ENCODE measurements at regions not wholly inside any gene's neighbourhood (a gene's known extent, or its start where the extent isn't known, plus 50 kb on each side); places are given as distances from the start of the nearest gene placed in this dataset.
"Not testable (repeated sequence)": the region's sequence is repeated elsewhere in the genome, so short reads cannot be mapped to it uniquely, and the experiment has no call there.

- DNase-seq (ENCODE audit: low read depth in 4 of 4, low spot score in 3 of 4), result peak in 2 of 4 donors; percentile 10
These were observed 858.5 kb upstream of the PIK3C3 start for GRCh38 chr18:41096504-41096903.

- no peak for DNase-seq (ENCODE audit: low read depth in 4 of 4, low spot score in 3 of 4)
These were observed 878.0 kb upstream of the PIK3C3 start for GRCh38 chr18:41077076-41077475.

- DNase-seq (ENCODE audit: low read depth in 4 of 4, low spot score in 3 of 4), result no peak
These were observed 879.8 kb upstream of the PIK3C3 start for GRCh38 chr18:41075212-41075611.

- DNase-seq (ENCODE audit: low read depth in 4 of 4, low spot score in 3 of 4), result no peak
These were observed 881.6 kb upstream of the PIK3C3 start for GRCh38 chr18:41073372-41073954.

- DNase-seq (ENCODE audit: low read depth in 4 of 4, low spot score in 3 of 4), result no peak
These were observed 882.1 kb upstream of the PIK3C3 start for GRCh38 chr18:41072946-41073345.

- DNase-seq (ENCODE audit: low read depth in 4 of 4, low spot score in 3 of 4), result no peak
These were observed 883.2 kb upstream of the PIK3C3 start for GRCh38 chr18:41071826-41072225.

GRCh38 chr18:41069167-41069566 is 885.9 kb upstream of the PIK3C3 start:
- DNase-seq (ENCODE audit: low read depth in 4 of 4, low spot score in 3 of 4), result no peak

- DNase-seq (ENCODE audit: low read depth in 4 of 4, low spot score in 3 of 4), result no peak
These were observed 890.1 kb upstream of the PIK3C3 start for GRCh38 chr18:41064916-41065315.

- no peak for DNase-seq (ENCODE audit: low read depth in 4 of 4, low spot score in 3 of 4)
These were observed 894.1 kb upstream of the PIK3C3 start for GRCh38 chr18:41060967-41061366.

- DNase-seq (ENCODE audit: low read depth in 4 of 4, low spot score in 3 of 4), result no peak
These were observed 896.0 kb upstream of the PIK3C3 start for GRCh38 chr18:41059126-41059415.

GRCh38 chr18:41058351-41059125 is 896.5 kb upstream of the PIK3C3 start:
- no peak for DNase-seq (ENCODE audit: low read depth in 4 of 4, low spot score in 3 of 4)

- no peak for DNase-seq (ENCODE audit: low read depth in 4 of 4, low spot score in 3 of 4)
These were observed 902.4 kb upstream of the PIK3C3 start for GRCh38 chr18:41052625-41053024.

GRCh38 chr18:41046250-41046649 is 908.8 kb upstream of the PIK3C3 start:
- not testable (repeated sequence) for DNase-seq (ENCODE audit: low read depth in 4 of 4, low spot score in 3 of 4)

- no peak for DNase-seq (ENCODE audit: low read depth in 4 of 4, low spot score in 3 of 4)
These were observed 911.2 kb upstream of the PIK3C3 start for GRCh38 chr18:41043876-41044275.

GRCh38 chr18:41042866-41043265 is 912.2 kb upstream of the PIK3C3 start:
- DNase-seq (ENCODE audit: low read depth in 4 of 4, low spot score in 3 of 4), result no peak

- no peak for DNase-seq (ENCODE audit: low read depth in 4 of 4, low spot score in 3 of 4)
These were observed 917.0 kb upstream of the PIK3C3 start for GRCh38 chr18:41038071-41038470.

GRCh38 chr18:41036346-41036745 is 918.7 kb upstream of the PIK3C3 start:
- no peak for DNase-seq (ENCODE audit: low read depth in 4 of 4, low spot score in 3 of 4)

- DNase-seq (ENCODE audit: low read depth in 4 of 4, low spot score in 3 of 4), result no peak
These were observed 920.6 kb upstream of the PIK3C3 start for GRCh38 chr18:41034413-41034812.

- no peak for DNase-seq (ENCODE audit: low read depth in 4 of 4, low spot score in 3 of 4)
These were observed 929.4 kb upstream of the PIK3C3 start for GRCh38 chr18:41025666-41026065.

GRCh38 chr18:41024792-41025191 is 930.2 kb upstream of the PIK3C3 start:
- DNase-seq (ENCODE audit: low read depth in 4 of 4, low spot score in 3 of 4), result no peak

GRCh38 chr18:41022484-41022883 is 932.5 kb upstream of the PIK3C3 start:
- no peak for DNase-seq (ENCODE audit: low read depth in 4 of 4, low spot score in 3 of 4)

GRCh38 chr18:41021089-41021488 is 933.9 kb upstream of the PIK3C3 start:
- no peak for DNase-seq (ENCODE audit: low read depth in 4 of 4, low spot score in 3 of 4)

GRCh38 chr18:41012194-41012593 is 942.8 kb upstream of the PIK3C3 start:
- no peak for DNase-seq (ENCODE audit: low read depth in 4 of 4, low spot score in 3 of 4)

All from right renal pelvis (tissue), 4 donors.